22Rv1 (cell line): ENCODE measurements at regions not wholly inside any gene's neighbourhood (a gene's known extent, or its start where the extent isn't known, plus 50 kb on each side); places are given as distances from the start of the nearest gene placed in this dataset.

Experiments used
- ZFX ChIP-seq: fragments of 450-650 bp; IDR thresholded peaks from 2 replicates; pipeline ENCODE4 v1.6.1; 2017; ENCODE audit warnings: antibody characterized with exemption, borderline replicate concordance
- TF ChIP-seq, protein P1 (sequence below): fragments of 450-650 bp; IDR thresholded peaks from 2 replicates; pipeline ENCODE4 v1.5.1; 2017; ENCODE audit warnings: mild to moderate bottlenecking

DNA sequence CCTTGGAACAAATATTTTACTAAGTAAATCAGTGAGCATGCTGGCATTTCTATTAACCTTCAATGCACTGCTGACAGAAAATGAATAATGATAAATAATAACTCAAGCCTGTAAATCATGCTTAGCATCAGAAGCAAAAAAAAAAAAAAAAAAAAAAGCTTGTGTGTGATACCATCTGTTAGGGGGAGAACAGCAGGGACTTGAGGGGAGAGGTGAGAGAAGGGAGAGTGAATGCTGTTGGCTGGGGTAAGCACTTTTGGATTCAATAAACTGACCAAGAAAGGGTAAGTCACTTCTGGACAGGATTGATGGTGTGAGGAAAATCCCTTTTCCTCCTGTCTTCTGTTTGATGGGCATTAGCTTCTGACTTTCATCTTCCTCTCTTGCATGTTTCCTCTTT is 996.4 kb downstream of the KCNMA1 start:
- TF ChIP-seq, protein P1, sequence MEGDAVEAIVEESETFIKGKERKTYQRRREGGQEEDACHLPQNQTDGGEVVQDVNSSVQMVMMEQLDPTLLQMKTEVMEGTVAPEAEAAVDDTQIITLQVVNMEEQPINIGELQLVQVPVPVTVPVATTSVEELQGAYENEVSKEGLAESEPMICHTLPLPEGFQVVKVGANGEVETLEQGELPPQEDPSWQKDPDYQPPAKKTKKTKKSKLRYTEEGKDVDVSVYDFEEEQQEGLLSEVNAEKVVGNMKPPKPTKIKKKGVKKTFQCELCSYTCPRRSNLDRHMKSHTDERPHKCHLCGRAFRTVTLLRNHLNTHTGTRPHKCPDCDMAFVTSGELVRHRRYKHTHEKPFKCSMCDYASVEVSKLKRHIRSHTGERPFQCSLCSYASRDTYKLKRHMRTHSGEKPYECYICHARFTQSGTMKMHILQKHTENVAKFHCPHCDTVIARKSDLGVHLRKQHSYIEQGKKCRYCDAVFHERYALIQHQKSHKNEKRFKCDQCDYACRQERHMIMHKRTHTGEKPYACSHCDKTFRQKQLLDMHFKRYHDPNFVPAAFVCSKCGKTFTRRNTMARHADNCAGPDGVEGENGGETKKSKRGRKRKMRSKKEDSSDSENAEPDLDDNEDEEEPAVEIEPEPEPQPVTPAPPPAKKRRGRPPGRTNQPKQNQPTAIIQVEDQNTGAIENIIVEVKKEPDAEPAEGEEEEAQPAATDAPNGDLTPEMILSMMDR = no peak
- no peak for TF ChIP-seq ZFX
